GM21390 (cell line): ENCODE measurements at regions not wholly inside any gene's neighbourhood (a gene's known extent, or its start where the extent isn't known, plus 50 kb on each side); places are given as distances from the start of the nearest gene placed in this dataset.

Source experiments
- ATAC-seq: cut with Tn5 transposase; IDR thresholded peaks from one replicate; pipeline ENCODE4 v1.9.1; 2021; ENCODE audit not compliant: unreplicated experiment

- no peak for ATAC-seq
Measured at GRCh38 chr13:111472559-111473460, 152.4 kb downstream of the TEX29 start.

DNA sequence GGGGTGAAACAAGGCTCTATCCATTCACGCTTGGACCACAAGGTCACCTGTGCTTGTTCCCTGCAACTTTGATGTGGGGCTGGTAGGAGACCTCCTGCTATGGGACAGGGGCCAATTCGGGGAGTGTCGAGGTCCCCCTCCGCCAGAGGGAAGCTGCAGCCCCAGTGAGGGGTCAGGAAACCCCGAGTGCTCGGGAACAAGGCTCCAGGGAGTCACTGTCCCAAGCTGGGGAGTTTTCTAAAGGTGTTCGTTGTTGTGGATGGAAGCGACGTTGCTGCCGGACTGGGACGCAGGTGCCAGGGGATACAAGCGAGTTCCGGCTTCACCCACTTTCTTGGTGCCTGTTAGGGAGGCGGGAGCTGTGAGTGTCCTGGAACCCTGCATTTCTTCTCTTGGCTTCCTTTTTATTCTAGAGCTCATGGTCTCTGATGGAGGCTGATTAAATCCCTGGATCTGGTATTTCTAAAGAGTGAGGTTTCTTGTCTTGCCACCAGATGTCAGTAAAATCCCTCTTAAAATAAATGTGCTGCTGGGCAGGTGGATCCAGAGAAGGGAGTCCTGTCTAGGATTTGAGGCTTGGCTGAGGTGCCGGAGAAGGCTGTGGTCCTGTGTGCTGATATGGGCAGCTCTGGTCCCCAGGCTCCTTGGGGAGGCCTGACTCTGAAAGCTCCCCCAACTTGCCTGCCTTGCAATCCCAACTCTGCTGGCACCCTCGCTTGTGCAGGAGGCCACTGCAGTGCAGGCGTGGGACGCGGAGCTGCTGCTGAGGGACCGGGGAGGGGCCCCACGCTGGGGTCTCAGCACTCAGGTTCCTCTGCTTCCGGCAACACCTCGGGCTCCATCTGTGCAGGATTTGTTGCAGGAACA lies 153.9 kb downstream of the TEX29 start:
- no peak for ATAC-seq

DNA sequence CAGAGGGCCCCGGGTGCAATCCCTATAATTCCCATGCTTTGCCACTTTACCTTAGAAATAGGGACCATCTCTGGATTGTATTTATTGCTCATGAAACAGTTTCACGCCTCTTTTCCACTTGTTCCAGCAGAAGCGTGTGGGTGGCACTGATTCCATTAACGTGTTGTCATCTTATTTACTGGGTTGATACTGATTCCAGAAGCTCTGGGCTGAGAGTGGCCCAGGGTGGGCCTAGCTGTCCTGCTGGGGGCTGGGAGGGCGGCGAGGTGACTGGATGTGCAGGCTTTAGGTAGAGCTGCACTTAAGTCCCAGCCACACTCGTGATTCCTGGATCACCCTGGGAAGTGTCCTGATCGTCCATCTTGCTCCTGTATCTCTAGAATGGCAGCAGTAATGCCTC lies 155.0 kb downstream of the TEX29 start:
- ATAC-seq: no peak

- no peak for ATAC-seq
Measured at GRCh38 chr13:111476197-111476596, 155.8 kb downstream of the TEX29 start.

- no peak for ATAC-seq
Measured at GRCh38 chr13:111479412-111479811, 159.0 kb downstream of the TEX29 start.

- ATAC-seq: no peak
Measured at GRCh38 chr13:111480503-111480902, 160.1 kb downstream of the TEX29 start.

- ATAC-seq: no peak
Measured at GRCh38 chr13:111480976-111481375, 160.5 kb downstream of the TEX29 start.

DNA sequence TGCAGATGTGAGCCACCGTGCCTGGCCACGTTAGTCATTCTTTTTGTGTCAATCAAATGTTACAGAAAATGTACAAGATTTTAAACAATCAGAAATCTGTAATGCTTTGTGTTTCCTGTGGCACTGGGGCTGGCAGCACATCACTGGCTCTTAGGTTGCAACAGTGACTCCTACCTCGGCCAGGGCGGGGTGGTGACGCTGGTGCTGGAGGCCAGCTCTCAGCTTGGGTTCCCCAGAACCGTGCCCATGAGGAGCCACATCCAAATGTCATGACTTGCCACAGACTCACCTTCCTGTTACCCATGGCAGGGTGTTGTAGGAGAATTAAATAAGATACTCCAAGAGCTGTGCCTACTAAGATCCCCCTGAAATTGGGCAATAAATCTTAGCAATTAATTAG lies 161.7 kb downstream of the TEX29 start:
- ATAC-seq: no peak

DNA sequence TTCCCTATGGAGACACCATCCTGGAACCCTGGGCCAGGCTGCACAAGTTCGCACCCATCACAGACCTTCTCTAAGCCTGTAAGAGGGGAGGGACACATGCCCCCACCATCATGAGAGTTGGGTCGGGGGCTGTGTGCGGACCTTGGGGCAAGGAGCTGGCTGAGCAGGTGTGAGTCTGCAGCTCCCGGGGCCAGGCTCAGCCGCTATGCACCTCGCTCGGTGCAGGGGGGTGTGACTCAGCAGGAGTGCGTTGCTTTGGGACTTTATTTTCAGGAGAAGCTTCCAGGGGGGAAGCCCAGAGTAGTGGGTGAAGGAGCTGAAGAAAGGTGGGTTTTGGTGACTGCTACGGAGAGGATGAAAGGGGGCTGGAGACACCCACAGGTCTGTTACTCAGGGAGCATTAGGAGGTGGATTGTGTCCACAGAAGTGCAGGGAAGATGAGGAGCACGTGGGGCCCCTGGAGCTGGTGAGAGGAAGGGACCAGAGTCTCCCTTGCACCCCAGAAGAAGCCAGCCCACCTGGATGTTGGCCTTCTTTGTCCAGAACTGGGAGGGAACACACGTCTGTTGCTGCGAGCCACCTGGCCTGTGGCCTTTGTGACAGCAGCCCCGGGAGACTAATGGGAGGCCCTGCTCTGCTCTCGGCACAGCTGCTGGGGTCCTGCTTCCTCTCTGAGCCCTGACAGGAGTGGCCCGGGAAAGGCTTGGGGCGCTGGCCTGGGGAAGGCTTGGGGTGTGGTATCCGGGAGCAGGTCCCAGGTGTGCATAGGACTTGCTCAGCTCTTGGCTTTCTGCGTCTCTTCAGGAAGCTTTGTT lies 162.6 kb downstream of the TEX29 start:
- ATAC-seq: no peak

- no peak for ATAC-seq
Measured at GRCh38 chr13:111483621-111483987, 163.2 kb downstream of the TEX29 start.

DNA sequence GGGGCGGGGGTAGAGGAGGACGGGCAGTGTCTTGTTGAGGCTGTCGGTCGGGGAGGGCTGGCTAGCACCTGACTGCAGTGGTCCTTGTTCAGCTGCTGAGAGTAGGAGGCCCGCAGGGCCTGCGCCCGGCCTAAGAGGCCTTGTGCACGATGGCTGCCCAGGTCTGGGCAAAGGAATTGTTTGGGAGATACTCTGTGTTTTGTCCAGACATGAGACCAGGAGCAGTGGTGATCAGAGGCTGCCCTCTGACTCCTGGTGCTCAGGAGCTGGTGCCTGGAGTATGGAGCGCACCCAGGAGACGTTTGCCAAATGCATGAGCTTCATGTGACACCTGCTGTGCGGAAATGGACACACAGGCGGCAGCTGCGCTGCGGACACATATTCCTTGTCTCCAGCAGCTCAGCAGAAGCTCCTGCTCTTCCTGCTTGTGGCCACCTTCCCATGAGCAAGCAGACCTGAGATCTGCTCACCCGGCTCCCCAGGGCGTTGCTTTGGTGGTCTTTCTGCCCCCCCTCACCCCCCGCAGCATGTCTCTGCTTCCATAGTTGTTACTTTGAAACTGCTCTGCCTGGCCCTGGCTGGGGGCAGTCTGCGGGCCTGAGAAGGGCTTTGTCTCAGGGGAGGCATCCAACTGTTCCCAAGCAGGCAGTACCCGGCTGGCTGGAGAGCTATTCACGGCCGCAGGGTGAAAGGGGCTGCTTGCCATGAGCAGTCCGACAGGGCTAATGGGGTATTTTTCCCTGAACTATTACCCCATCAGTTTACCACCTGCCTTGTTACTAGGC lies 163.9 kb downstream of the TEX29 start:
- no peak for ATAC-seq

- ATAC-seq: no peak
Measured at GRCh38 chr13:111484959-111485358, 164.5 kb downstream of the TEX29 start.

- no peak for ATAC-seq
Measured at GRCh38 chr13:111485491-111486250, 165.2 kb downstream of the TEX29 start.

DNA sequence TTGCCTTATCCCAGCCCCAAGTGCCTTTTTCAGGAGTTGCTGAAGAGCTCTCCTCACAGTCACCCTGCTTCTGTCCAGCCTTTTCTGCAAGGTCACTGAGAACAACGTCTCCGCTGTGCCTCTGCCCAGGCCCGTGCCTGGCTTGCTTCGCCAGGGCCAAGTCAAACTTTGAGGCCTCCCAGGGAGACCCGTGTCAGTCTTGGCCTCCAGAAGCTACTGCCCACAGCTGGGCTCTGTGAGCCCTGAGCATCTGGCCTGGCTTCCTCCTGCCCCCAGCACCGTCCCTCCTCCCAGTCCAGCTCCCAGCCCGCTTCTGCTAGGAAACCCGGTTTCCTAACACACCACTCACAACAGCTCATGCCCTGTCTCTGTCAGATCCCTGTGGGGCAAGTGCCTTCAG lies 165.9 kb downstream of the TEX29 start:
- ATAC-seq: no peak

DNA sequence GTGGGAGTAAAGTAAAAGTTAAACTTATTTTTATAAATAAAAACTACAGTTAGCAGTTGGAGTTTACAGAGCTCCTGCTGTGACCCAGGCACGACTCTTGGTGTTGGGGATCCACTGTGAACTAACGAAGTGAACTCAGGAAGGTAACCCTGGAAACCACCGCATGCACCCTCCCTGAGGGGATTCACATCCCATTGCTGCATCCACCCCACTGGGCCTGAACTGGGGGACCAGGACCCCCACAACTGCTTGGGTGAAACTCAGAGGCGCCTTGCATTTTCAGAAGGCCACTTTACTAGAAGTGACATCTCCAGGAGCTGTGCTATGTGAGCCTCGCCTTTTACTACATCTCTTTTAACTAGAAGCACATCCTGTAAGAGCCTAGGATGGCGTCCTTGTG lies 166.4 kb downstream of the TEX29 start:
- ATAC-seq: no peak

GRCh38 chr13:111488486-111489132 lies 168.2 kb downstream of the TEX29 start:
- ATAC-seq: no peak

GRCh38 chr13:111489301-111489700 lies 168.9 kb downstream of the TEX29 start:
- no peak for ATAC-seq

- ATAC-seq: no peak
Measured at GRCh38 chr13:111490611-111491010, 170.2 kb downstream of the TEX29 start.

- no peak for ATAC-seq
Measured at GRCh38 chr13:111491021-111491420, 170.6 kb downstream of the TEX29 start.
